Endothelial cell of hepatic sinusoid (primary cell): ENCODE measurements at regions not wholly inside any gene's neighbourhood (a gene's known extent, or its start where the extent isn't known, plus 50 kb on each side); places are given as distances from the start of the nearest gene placed in this dataset.
"Not testable (repeated sequence)": the region's sequence is repeated elsewhere in the genome, so short reads cannot be mapped to it uniquely, and the experiment has no call there.

ENCODE experiments used
- in situ Hi-C: cut with HindIII; loops from 2 replicates; pipeline ENCODE4 v1.10.0; 2017; ENCODE audit warnings: low sequenced_read_pairs

DNA sequence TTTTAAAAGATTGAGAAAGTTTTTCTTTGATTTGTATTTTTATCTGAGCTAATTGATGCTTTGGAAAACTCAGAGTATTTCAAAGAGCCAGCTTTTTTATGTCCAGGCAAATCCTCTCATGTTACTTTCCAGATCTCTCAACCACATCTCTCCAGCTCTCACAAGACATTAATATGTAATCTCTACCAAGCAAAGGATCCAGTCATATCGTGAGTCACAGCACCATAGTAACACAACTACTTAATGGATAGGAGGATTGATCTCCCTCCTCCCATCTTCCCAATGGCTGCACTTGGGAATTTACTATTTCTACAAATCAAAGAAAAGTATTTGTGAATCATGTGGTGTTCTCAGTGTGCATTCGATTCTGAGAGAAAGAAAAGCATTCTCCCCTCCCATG, 63.3 kb downstream of the POU4F1 start:
- in situ Hi-C loops, result no loop called here

DNA sequence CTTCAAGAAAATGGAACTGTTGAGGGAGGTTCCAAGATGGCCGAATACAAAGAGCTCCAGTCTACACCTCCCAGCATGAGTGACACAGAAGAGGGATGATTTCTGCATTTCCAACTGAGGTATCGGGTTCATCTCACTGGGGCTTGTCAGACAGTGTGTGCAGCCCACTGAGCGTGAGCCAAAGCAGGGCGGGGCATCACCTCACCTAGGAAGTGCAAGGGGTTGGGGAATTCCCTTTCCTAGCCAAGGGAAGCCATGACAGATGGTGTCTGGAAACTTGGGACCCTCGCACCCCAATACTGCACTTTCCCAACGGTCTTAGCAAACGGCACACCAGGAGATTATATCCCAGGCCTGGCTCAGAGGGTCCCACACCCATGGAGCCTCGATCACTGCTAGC, 77.3 kb downstream of the POU4F1 start:
- in situ Hi-C loops, result not testable (repeated sequence)

DNA sequence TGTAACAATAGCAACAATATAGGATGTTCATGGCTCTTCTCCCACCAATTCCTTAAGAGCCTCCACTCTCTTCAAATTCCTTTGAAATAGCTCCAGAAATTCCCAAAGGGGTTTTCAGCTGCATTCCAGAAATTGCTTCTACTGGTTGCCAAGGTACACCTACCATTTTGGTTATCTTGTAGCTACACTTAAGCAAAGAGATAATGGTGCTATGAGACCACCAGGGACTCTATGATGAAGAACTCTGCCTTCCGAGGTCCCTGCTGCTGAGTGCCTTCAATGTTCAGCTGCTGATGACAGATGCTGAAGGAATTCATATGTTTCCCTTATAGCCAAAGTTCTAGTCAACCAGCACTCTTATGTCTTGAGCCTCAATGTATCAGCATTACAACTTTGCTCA, 78.4 kb downstream of the POU4F1 start:
- in situ Hi-C loops, result no loop called here

DNA sequence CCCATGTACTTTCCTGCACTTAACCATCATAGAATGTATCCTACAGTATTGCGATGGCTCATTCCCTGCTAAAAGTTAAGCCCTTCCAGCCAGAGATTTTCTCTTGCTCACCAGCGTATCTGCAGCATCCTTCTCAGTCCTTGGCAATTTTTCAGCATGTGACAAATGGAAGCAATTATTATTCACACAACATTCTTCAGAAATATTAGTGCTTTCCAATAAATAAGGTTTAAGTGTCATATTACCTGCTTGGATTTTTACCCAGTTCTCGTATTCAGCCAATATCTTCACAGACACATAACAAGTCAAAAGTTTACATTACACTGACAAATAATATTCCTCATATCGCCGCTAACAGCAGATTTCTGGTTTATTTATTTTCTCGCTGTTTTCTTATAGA, 82.3 kb downstream of the POU4F1 start:
- in situ Hi-C loops, result no loop called here

DNA sequence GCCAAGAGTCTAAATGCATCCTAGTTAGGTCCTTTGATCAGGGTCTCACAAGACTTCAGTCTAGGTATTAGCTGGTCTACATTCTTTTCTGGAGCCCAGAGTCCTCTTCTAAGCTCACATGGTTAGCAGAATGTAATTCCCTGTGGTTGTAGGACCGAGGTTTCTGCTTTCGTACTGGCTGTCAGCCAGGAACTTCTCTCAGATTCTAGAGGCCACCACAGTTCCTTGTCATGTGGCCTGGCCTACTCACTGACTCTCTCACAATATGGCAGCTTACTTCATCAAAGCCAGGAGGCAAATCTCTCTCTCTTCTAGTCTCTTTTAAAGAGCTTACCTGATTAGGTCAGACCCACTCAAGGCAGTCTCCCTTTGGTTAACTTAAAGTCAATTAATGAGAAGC, 82.9 kb downstream of the POU4F1 start:
- in situ Hi-C loops, result no loop called here

DNA sequence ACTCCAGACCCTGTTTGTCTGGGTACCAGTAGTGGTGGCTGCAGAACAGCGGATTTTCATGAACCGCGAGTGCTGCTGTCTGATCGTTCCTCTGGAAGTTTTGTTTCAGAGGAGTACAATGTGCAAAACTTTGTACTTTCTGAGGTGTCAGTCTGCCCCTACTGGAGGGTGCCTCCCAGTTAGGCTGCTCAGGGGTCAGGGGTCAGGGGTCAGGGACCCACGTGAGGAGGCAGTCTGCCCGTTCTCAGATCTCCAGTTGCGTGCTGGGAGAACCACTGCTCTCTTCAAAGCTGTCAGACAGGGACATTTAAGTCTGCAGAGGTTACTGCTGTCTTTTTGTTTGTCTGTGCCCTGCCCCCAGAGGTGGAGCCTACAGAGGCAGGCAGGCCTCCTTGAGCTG, 84.9 kb downstream of the POU4F1 start:
- in situ Hi-C loops, result not testable (repeated sequence)

DNA sequence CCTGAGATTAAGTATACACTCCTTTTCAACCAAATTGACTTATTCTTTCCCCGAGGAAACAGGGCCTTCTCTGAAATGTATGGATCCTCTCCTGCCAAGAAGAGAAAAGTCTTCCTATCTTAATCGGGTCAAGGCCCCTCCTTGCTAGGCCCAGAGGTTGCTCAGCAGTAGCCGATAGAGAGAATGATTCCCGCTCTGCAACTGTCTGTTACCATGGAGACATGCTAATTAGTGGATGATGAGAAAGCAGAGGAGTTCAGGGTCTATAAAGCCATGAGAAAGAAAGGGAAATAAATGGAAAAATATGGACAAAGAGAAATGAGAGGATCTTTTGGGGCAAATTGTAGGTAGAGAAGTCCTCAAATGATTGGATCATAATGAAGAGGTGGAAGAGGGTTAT, 103.5 kb downstream of the POU4F1 start:
- in situ Hi-C loops, result no loop called here

DNA sequence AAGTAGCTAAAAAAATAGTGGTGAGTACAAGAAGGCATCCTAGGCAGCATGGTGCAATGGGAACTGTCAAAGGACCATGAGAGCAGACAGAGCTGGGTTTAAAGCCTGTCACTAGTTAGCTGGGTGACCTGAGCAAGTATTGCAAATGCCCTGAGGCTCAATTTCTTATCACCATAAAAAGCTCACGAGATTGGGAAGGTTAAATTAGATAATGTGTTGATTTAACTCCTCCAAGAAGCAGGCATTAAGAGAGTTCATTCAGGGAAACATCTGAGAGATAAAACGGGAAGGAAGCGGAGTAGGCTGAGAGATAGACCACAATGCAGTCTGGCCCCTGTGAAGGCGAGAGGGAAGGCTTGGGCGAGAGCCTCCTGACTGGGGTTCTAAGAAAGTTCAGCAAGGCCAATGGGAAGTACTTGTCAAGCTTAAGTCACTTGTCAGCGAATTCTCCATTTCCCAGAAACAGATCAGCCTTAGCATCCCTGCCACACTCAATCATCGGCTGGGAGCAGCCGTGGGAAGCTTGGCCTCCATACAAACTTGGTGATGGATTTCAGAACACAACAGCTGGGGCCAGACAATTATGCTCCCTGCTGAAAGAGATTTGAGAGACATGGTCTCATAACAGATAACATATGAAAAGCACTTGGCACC, 105.5 kb downstream of the POU4F1 start:
- in situ Hi-C loops, result no loop called here

DNA sequence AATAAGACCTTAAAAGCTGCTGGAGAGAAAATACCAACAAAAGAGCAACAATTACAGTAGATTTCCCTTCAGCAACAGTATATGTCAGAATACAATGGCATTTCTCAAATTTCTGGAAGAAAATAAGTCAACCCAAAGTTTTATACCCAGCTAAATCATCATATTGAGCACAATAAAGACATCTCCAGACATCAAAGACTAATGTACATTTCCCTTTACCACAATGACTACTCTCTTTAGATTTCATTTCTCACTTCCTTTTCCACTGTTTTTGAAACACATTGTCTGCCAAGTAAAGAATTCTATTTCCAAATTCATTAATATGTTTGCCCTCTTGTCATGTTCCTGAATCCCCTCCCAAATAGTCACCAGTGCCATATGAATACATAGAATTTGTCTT, 111.4 kb downstream of the POU4F1 start:
- in situ Hi-C loops, result no loop called here

DNA sequence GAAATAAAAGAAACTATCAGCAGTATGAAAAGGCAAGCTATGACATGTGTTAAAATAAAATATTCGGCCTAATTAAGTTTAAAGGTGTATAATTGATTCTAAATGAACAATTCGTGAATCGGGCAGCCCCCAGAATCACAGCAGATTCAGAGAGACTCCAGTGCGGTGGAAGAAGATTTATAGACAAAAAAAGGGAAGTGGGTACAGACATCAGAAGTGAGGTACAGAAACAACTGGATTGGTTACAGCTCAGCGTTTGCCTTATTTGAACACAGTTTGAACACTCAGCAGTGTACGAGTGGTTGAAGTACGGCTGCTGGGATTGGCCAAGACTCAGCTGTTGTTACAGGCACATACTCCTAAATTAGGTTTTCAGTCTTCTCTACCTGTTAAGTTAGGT, 113.1 kb downstream of the POU4F1 start:
- in situ Hi-C loops, result not testable (repeated sequence)

DNA sequence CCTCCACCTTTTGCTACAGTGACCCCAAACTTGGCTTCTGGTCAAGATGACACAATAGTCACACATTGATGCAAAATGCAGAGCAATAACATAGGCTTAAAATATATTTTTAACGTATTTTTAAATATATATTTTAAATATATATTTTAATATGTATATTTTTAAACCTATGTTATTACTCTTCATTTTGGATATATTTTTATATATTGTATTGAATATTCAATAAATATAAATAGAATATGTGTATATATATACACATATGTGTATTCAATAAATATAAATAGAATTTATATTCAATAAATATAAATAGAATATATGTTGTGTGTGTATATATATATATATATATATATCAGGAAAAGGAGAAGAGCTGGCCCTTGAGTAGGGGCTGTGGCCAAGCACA, 115.6 kb downstream of the POU4F1 start:
- in situ Hi-C loops, result no loop called here

DNA sequence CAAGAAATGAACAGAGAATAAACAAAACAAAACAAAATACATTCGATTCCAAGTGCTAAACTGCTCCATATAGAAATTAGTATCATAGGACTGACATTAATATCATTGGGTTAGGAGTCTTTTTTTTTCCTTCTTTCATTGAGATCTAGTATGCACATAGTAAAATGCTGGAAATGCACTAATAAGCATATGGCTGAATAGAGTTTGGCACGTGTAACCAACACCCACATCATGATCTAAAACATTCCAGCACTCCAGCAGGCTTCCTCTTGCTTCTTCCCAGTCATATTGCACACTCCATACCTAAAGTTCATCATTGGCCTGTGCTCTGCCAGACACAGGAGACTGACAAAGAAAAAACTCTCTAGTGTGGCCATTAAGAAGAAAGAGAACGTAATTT, 117.5 kb downstream of the POU4F1 start:
- in situ Hi-C loops, result no loop called here

DNA sequence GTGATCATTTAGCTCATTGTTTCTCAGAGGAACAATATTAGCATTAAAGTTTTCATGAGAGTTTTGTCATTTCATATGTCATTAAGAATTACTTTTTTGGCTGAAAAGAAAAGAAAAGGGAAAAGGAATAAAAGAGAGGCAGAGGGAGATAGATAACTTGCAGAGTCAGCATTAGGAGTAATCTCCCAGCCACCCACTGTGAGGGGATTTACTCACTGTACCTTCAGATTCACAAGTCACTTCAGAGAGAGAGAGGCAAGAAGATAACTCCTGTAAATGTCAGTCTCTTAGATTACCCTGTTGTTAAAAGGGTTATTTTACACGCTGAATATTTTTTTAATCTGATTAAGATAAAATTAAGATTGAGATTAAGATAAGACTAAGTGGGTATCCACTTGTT, 125.2 kb downstream of the POU4F1 start:
- in situ Hi-C loops, result no loop called here

DNA sequence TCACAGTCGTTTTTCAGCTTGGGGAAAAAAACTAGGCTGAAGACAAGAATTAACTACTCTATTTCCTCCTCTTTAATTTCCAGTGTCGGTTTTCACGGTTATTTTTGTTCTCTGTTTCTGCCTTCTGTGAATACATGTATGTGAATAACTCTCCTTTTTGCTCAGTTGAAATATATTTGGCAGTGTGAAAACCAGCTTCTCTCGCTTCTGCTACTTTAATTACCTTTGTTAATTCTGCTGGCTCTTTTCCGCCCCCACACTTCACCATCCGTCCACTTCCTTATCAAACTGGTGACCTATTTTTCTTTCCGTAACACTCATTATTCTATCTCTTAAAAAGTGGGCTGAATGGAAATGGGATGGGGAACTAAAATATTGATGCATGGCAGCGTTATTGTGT, 126.4 kb downstream of the POU4F1 start:
- in situ Hi-C loops, result no loop called here

DNA sequence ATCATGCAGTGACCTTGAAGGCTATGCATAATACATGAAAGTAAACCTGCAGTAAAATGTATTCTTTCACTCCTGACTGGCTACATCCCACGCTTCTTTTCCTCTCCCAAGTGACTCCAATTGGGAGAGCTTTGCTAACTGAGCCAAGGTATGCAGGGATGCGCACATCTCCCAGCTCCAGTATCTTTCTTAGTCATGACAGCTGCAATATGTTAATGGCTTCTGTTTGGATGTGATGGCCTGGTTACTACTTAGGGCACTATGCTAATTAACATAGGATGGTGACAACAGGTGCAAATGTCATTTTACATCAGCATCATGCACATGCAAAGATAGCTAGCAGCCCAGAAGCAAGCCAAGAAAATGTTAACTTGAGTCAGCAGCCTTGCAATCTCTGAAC, 134.7 kb downstream of the POU4F1 start:
- in situ Hi-C loops, result no loop called here

DNA sequence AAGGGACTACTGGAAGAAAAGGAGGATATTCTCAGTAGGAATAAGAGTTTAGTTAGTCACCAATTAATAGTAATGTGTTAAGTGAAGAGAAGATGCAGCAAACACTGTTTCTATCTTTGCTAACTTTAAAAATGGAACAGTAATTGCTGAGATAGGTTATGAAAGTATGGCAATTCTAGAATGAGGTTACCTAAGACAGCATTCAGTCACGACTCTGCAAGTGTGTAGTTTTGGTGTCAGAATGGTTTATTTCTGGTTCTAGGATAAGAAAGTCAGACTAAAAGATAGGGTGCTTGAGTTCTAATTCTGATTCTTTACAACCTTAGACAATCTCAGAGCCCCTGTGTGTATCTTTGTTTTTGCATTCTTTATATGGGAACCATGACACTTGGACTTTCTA, 138.1 kb downstream of the POU4F1 start:
- in situ Hi-C loops, result no loop called here

DNA sequence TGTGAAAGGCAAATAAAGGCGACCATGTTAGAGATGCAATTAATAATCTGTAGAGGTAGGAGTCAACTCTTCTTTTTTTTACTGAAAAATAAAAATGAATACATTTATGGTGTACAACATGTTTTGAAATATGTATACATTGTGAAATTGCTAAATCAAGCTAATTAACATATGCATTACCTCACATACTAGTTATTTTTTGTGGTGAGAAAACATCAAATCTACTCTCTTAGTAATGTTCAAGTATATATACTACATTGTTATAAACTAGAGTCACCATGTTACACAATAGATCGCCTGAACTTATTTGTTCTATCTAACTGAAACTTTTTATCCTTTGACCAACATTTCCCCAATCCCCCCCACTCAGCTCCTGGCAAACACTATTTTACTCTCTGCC, 143.2 kb downstream of the POU4F1 start:
- in situ Hi-C loops, result no loop called here

DNA sequence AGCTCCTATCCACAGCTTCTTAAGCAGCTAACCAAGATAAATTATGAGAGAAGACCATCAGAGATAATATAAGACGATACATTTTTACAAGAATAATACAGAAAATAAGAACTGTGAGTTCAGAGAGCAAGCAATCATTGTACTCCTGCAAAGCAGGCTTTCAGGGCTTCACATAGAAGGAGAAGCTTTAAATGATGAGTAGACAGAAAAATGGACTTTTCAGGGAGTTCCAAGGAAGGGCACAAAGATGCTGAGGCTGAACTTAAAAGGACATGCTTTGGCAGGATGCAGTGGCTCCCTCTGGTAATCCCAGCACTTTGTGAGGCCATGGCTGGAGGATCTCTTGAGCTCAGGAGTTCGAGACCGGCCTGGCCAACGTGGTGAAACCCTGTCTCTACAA, 159.5 kb downstream of the POU4F1 start:
- in situ Hi-C loops, result no loop called here

DNA sequence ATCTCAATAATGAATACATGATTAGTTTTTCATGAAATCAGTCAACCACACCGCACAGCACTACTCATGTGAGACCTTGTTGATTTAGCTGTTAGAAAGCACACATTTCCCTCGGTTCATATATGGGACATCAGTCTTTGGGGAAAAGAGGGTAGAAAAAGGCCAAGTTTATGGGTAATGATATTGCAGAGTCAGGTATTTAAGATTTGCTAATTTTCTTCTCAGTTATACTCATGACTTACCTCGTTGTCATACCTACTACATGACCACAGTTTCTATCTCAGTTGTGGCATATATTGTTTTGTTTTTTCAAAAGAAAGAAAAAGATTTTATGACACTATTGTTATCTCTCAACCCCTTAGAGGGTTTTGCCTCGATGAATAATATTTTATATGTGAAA, 165.6 kb downstream of the POU4F1 start:
- in situ Hi-C loops, result no loop called here

DNA sequence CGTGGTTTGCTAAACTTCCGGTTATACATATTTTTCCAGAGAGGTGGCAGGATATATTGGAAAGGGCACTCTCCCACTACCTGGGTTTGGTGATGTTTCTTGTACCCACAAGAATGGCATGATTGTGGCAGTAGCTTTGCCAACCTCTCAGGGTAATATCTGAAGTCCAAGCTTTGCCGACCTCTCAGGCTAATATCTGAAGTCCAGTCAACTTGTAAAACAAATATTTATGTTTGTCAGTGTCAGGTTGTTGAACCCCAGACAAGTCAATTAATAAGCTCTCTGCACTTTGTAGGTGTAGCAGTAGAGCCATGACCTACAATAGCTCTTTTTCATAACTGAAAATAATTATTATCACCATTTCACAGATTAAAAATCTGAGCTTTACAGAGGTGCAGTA, 167.0 kb downstream of the POU4F1 start:
- in situ Hi-C loops, result no loop called here

DNA sequence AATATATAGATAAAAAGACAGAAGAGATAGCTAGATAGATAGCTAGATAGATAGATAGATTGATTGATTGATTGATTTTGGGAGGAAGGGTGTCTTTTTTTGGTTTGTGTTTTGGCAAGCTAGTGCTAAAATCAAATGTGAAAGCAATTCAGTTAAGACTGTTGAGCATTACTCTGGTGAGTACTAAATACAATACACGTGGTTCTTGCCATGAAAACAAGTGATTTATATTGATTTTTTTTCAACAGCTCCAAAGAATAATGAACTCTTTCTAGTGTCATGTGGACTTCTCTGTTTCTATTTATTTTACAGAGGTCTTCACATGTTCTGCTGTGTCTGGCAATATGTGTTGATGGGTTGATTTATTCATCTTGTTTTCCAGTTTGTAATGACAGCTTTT, 172.0 kb downstream of the POU4F1 start:
- in situ Hi-C loops, result no loop called here

DNA sequence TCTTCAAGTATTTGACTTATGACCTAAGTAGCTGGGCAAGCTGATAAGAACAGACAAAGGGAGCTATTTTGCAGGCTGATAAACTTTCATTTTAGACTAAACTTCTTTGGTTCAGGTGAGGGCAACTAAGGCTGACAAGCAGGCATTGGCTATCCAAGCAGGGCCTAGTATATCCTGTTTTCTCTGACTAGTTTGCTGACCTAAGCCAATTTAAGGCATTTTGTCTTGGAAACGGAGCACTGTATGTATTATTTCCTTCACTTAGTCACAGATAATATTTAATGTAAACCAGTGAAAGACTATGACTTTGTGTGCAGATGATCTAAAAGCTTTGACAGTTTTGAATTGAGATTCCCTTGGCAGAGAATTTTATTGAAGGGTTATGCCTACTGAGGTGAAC, 172.5 kb downstream of the POU4F1 start:
- in situ Hi-C loops, result no loop called here

DNA sequence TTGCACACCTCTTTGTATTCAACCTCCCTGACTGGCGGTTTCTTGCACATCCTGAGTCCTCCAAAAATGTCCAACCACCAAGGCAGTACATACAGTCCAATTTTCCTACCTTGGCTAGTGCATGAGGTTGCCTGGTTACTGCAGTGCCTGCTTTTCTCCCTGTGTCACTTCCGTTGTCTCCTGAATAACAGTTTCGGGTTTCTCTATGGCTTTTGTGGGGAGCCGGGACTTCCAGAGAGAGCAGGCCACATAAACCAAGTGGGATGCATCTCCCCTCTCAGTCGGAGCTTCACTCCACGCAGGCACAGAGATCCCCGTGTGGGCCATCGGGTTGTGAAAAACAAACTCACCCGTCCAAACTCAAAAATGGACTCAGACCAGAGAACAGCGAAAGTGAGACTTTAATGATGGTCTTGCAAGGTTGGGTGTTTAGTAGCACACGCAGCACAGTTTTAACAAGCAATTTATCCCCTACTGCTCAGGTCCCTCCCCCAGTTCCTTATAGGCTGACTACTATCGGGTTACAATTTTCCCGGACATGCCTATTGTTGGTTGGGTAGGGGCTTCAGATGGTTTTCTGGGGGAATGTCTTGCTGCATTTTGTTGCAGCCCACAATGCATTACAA, 173.1 kb downstream of the POU4F1 start:
- in situ Hi-C loops, result no loop called here
